Glomerular visceral epithelial cell (primary cell): ENCODE measurements at regions not wholly inside any gene's neighbourhood (a gene's known extent, or its start where the extent isn't known, plus 50 kb on each side); places are given as distances from the start of the nearest gene placed in this dataset.
A peak's percentile ranks its signal among the peaks of the same experiment; 100 is the strongest.
"Not testable (repeated sequence)": the region's sequence is repeated elsewhere in the genome, so short reads cannot be mapped to it uniquely, and the experiment has no call there.

Experiments used
- DNase-seq: peaks from one replicate; pipeline ENCODE4 v3.0.0-alpha.2; 2016; ENCODE audit errors: extremely low spot score

GRCh38 chr6:76843054-76843822, 620.1 kb downstream of the HTR1B start:
- DNase-seq = no peak

DNA sequence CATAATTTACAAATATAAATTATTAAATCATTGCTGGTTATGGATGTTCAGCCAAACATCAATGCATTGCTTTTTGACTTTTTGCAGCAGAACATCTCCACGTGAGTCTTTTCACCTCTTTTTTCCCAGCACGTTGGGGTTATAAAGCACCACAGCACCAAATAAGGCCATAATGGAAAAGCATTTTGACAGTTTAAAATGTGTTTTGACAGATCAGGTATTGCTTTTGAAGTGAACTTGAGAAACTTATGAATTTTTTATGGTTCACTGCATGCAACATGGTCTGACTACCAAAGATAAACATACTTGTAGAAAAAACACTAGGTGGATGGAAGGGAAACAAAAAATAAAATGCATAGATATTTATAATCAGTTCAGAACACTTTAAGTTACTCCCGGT, 622.4 kb downstream of the HTR1B start:
- DNase-seq = no peak

- no peak for DNase-seq
Measured at GRCh38 chr6:76840041-76840745, 623.1 kb downstream of the HTR1B start.

DNA sequence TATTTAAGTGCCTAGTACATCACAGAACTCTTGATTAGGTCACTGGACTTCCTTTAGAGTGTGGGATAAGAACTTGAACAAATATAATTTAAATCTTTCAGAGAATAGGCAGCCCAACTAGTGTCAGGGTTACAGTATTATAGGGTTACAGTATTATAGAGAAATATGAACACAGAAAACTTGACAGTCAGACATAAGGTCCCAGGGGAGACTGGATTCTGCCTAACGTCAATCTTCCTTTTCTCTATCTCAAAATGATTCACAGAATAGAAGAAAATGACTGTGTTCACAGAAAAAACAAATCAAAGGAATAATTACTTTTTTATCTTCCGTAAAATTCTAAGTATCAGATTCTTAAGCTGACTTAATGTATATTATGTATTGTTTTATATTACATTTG, 623.8 kb downstream of the HTR1B start:
- DNase-seq = no peak

DNA sequence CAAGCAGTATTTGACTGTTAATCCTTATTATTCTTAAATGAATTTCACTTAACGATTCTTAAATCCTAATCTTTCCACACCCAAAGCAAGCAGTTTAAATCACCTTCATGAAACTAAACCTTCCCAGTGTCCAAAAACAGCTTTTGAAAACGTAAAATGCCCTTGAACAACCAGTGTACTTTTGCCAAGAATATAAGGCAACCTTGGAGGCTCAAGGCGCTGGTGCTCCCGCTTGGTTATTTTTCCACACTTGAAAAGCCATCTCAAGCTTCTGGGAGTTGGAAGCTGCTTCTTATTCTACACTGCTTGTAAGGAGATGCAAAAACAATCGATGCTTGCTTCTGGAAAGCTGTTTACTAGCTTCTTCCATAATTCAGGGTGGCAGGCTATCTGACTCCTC, 625.7 kb downstream of the HTR1B start:
- no peak for DNase-seq

GRCh38 chr6:76835695-76836094, 627.6 kb downstream of the HTR1B start:
- DNase-seq = no peak

- DNase-seq = no peak
Measured at GRCh38 chr6:76835293-76835692, 628.0 kb downstream of the HTR1B start.

DNA sequence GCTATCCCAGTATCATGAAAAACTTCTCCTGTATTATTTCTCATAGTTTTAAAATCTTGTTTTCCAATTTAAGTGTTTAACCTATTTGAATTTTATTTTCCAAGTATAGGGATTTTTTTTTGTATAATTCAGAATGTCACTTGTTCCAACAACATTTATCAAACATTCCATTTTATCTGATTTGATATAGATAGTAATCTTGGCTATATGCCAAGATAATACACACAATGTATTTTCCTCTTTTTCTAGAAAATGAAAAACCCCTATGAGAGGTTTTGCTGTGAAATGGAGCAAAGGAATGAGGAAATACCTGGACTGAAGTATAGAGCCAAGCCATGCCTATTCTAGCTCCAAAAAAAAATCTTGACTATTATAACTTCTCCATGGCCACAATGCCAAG, 628.9 kb downstream of the HTR1B start:
- DNase-seq = no peak

DNA sequence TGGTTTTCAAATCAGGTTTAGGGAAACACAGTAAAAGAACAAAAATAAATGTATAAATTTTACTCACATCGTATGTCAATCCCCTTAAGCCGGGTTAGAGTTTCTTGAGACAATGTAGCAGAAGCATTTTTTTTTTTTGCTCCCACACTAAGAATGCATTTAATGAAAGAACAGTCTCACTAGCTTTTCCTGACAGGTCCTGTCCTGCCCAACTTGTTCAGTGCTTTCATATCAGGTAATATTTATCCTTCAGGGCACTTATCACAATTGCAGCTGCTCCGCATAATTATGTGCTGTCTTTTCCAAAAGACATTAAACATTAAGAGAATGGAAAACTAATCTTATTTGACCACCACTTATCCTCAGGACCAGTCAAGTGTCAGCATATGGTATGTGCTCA, 632.0 kb downstream of the HTR1B start:
- no peak for DNase-seq

- DNase-seq = not testable (repeated sequence)
Measured at GRCh38 chr6:76823578-76823977, 639.7 kb downstream of the HTR1B start.

- DNase-seq = no peak
Measured at GRCh38 chr6:76818451-76818850, 644.8 kb downstream of the HTR1B start.

DNA sequence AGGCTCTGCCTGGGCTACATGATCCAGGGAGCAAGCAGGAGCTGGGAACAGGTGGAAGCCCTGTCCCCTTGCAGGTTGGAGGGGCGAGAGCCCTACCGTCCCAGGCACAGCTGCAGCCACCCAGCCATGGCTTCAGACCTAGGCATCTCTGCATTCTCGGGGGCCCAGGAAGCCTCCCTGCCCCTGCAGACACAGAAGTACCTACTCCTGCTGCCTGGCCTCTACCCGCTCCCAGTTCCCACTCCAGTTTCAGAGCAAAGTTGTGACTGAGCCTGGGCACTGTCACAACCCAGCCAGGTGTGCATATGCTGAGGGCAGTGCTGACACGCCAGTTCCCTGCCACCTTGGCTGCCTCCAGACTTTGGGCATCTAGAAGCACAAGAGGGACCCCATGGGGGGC, 645.9 kb downstream of the HTR1B start:
- no peak for DNase-seq

DNA sequence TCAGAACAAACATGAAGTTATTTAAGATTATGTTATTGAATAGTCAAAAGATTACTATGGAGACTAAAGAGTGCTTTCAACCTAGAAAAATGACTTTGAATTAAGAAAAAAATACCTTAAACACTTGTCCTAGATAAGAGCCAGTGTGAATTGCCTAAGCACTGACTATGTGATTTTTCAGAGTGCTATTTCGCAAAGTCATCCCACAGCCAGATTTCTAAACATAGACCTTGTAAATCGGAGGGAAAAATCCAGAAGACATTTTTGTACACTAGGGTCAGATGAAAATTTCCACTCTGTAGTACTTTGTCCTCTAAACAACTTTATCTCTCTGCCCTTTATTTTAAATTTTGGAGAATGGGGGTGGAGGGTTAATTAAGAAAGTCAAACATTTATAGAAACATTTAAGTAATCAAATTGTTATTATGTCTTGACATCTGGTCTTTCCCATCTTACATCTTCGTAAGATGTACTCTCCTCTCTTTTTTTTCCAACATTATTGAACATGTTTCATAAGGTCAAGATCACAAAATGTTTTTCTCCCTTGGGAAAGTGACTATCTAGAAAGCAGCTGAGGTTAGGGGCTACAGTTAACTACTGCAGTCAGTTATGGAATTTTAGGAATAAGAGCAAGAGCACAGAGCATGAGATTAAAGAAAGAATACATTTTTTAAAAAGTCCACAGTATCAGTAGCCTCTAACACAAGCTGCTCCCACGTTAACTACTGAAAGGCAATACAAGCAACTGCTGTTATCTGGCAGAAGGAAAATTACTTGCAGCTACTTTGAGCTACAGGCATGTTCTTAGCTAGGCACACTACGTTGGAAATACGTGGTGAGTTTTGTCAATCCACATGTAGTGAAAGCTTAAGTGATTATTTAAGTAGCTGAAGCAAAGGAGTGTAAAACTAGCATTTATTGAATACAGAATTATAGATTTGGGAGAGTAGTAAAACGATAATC, 648.5 kb downstream of the HTR1B start:
- DNase-seq = no peak

GRCh38 chr6:76810286-76810685, 653.0 kb downstream of the HTR1B start:
- DNase-seq = no peak

GRCh38 chr6:76803038-76803580, 660.2 kb downstream of the HTR1B start:
- no peak for DNase-seq

GRCh38 chr6:76792394-76792793, 670.9 kb downstream of the HTR1B start:
- DNase-seq = peak; percentile 12

DNA sequence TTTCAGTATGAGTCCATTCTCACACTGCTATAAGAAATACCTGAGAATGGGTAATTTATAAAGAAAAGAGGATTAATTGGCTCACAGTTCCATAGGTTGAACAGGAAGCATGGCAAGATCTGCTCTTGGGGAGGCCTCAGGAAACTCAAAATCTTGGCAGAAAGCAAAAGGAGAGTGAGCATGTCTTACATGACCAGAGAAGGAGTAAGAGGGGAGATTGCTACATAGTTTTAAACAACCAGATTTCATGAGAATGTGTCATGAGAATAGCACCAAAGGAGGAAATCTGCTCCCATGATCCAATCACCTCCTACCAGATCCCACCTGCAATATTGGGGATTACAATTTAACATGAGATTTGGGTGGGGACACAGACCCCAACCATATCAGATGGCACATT, 672.4 kb downstream of the HTR1B start:
- DNase-seq = no peak

DNA sequence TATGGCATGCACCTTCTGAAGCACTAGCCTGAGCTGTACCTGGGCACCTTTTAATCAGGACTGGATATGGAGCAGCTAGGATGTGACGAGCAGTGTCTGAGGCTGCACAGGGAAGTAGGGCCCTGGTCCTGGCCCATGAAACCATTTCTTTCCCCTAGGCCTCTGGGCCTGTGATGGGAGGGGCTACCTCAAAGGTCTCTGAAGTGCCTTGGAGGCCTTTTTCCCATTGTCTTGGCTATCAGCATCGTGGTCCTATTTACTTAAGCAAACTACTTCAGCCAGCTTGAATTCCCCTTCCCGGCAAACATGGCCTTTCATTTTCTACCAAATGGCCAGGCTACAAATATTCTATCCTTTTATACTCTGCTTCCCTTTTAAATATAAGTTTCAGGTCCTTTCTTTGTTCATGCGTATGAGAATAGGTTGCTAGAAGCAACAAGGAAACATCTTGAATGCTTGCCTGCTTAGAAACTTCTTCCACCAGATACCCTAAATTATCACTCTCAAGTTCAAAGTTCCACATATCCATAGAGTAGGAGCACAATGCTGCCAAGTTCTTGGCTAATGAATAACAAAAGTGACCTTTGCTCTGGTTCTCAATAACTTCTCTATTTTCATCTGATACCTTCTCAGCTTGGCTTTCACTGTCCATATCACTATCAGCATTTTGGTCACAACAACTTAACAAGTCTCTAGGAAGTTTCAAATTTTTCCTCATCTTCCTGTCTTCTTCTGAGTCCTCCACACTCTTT, 673.1 kb downstream of the HTR1B start:
- no peak for DNase-seq

DNA sequence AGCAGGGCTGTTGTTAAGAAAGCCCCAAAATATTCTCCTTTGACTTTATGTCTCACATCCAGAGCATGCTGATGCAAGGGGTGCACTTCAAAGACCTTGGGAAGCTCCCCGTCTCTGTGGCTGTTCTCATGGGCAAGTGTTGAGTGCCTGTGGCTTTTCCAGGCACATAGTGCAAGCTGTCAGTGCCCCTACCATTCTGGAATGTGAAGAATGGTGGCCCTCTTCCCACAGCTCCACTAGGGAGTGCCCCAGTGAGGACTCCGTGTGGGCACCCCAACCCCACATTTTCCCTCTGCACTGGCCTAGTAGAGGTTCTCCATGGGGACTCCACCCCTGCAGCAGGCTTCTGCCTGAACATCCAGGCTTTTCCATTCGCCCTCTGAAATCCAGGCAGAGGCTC, 673.7 kb downstream of the HTR1B start:
- DNase-seq = no peak

GRCh38 chr6:76788155-76788554, 675.1 kb downstream of the HTR1B start:
- no peak for DNase-seq

DNA sequence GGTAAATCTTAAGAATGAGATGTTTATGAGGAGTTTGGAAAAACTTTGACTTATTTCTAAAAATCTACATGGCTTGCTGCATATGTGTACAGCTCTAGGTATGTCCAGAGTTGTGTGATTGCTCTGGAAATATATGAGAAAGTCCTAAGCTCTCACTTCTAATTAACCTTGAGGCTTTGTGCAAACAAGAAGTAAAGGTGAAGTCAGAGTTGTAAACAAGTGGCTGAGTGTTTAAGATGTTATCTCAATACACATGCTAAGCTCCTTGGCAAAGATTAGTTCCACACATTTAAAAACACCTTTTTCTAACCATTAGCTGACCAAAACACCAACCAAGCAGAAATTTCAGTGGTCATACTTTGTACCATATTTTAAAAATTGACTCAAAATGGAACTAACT, 684.2 kb downstream of the HTR1B start:
- no peak for DNase-seq
